ENCODE measurements at regions not wholly inside any gene's neighbourhood (a gene's known extent, or its start where the extent isn't known, plus 50 kb on each side); places are given as distances from the start of the nearest gene placed in this dataset.

- DNase-seq, result no peak
- H3K27ac ChIP-seq, result no peak overlapping the region
- WGBS, 3 donors, result 22 to 37% (median 23%) methylated on average over 4 of the region's 4 CpGs
- no peaks in the 10 kb centered on the region for H3K9me3 ChIP-seq
- no peaks in the 10 kb centered on the region for H3K27me3 ChIP-seq
- TF ChIP-seq POLR2A (IDR thresholded peaks at IDR 0.05) (no peak), EP300 (IDR thresholded peaks at IDR 0.05) (no peak), CTCF (IDR thresholded peaks at IDR 0.05) (no peak)
- intact Hi-C loops (cut with DNase I), result no loop called here
- H3K36me3 ChIP-seq, result no peaks in the 10 kb centered on the region
- H3K4me3 ChIP-seq, result no peak overlapping the region
- no peaks in the 10 kb centered on the region for H3K4me1 ChIP-seq (ENCODE audit: insufficient read depth)
Measured at GRCh38 chr3:178367817-178368617, 168.2 kb upstream of the KCNMB2 start.

- 97 to 100% (median 98%) methylated on average over 1 of the region's 1 CpG for WGBS, 3 donors
- TF ChIP-seq POLR2A (IDR thresholded peaks at IDR 0.05), result no peak
- TF ChIP-seq CTCF (IDR thresholded peaks at IDR 0.05), result no peak
- TF ChIP-seq EP300 (IDR thresholded peaks at IDR 0.05), result no peak
- intact Hi-C loops (cut with DNase I), result no loop called here
- Histone ChIP-seq H3K36me3 (no peaks in the 10 kb centered on the region), H3K27ac (no peak overlapping the region), H3K9me3 (no peaks in the 10 kb centered on the region), H3K4me3 (no peak overlapping the region), H3K27me3 (no peaks in the 10 kb centered on the region), H3K4me1 (ENCODE audit: insufficient read depth) (no peaks in the 10 kb centered on the region)
- no peak for DNase-seq
Measured at GRCh38 chr3:178369006-178369405, 167.2 kb upstream of the KCNMB2 start.

DNA sequence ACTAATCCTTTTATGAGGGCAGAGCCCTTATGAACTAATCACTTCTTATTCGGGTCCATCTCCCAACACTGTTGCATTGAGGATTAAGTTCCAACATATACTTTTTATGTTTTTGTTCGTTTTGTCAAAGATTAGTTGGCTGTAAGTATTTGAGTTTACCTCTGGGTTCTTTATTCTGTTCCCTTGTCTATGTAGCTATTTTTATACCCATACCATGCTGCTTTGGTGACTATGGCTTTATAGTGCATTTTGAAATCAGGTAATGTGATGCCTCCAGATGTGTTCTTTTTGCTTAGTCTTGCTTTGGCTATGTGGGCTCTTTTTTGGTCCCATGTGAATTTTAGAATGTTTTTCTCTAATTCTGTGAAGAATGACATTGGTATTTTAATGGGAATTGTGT lies 166.4 kb upstream of the KCNMB2 start:
- H3K9me3 ChIP-seq, result no peaks in the 10 kb centered on the region
- WGBS, 3 donors, result 91 to 95% (median 94%) methylated on average over 2 of the region's 2 CpGs
- H3K36me3 ChIP-seq, result no peaks in the 10 kb centered on the region
- intact Hi-C loops (cut with DNase I), result no loop called here
- no peaks in the 10 kb centered on the region for H3K27me3 ChIP-seq
- H3K4me3 ChIP-seq, result no peak overlapping the region
- no peak overlapping the region for H3K27ac ChIP-seq
- no peak for TF ChIP-seq EP300 (IDR thresholded peaks at IDR 0.05)
- TF ChIP-seq CTCF (IDR thresholded peaks at IDR 0.05), result no peak
- TF ChIP-seq POLR2A (IDR thresholded peaks at IDR 0.05), result no peak
- DNase-seq, result no peak
- H3K4me1 ChIP-seq (ENCODE audit: insufficient read depth), result no peaks in the 10 kb centered on the region

DNA sequence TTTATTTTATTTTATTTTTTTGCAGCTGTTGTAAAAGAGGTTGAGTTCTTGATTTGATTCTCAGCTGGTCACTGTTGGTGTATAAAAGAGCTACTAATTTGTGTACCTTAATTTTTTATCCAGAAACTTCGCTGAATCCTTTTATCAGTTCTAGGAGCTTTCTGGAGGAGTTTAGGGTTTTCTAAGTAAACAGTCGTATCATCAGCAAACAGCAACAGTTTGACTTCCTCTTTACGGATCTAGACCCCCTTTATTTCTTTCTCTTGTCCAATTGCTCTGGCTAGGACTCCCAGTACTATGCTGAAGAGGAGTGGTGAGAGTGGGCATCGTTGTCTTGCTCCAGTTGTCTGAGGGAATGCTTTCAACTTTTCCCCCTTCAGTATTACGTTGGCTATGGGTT lies 165.8 kb upstream of the KCNMB2 start:
- Histone ChIP-seq H3K27ac (no peak overlapping the region), H3K27me3 (no peaks in the 10 kb centered on the region), H3K9me3 (no peaks in the 10 kb centered on the region), H3K4me1 (ENCODE audit: insufficient read depth) (no peaks in the 10 kb centered on the region), H3K4me3 (no peak overlapping the region), H3K36me3 (no peaks in the 10 kb centered on the region)
- 93 to 94% (median 94%) methylated on average over 5 of the region's 5 CpGs for WGBS, 3 donors
- intact Hi-C loops (cut with DNase I), result no loop called here
- TF ChIP-seq CTCF (IDR thresholded peaks at IDR 0.05), result no peak
- no peak for DNase-seq

All from ovary (tissue), 7 donors.